Spleen (tissue), 7 donors: ENCODE measurements at regions not wholly inside any gene's neighbourhood (a gene's known extent, or its start where the extent isn't known, plus 50 kb on each side); places are given as distances from the start of the nearest gene placed in this dataset.

Source experiments
- CTCF ChIP-seq, 11 experiments: fragments of 200-600 bp in 7 of 11; fragments of 450-650 bp in 4 of 11; sonication (generic) in 4 of 11; IDR thresholded peaks in 8 of 11; conservative IDR thresholded peaks in 3 of 11; 1 replicate in 7 of 11; 2 replicates in 4 of 11; pipeline versions ENCODE4 v1.4.0 to v1.8.0; 2016 to 2021; ENCODE audit warnings: antibody characterized with exemption in 11 of 11, inconsistent platforms in 4 of 11, mild to moderate bottlenecking in 1 of 11
- POLR2A ChIP-seq, 3 donors: fragments of 450-650 bp; IDR thresholded peaks; one replicate each; pipeline ENCODE4 v1.5.1; 2017; ENCODE audit warnings: antibody characterized with exemption in 3 of 3, mild to moderate bottlenecking in 1 of 3
- POLR2AphosphoS5 ChIP-seq, 3 donors: sonication (generic); formaldehyde crosslinking; IDR thresholded peaks; one replicate each; pipeline ENCODE4 v1.5.1; 2017; ENCODE audit warnings: antibody characterized with exemption in 3 of 3
- donor health status: DM: no; HTN: no; CAD: no; lungs with moderate emphysema.
- donor health status: DM: no; HTN: no; CAD: no.
- donor health status: DM: no; HTN: no; CAD: no.

- no peak for TF ChIP-seq POLR2A (IDR thresholded peaks at IDR 0.05)
- no peak for TF ChIP-seq CTCF (IDR thresholded peaks at IDR 0.05 in 8 of 11, conservative IDR thresholded peaks at IDR 0.05 in 3 of 11)
- TF ChIP-seq POLR2AphosphoS5 (IDR thresholded peaks at IDR 0.05): no peak
Measured at GRCh38 chr16:87202346-87202745, 114.8 kb downstream of the C16orf95 start.
